GM13976 (cell line): ENCODE measurements at regions not wholly inside any gene's neighbourhood (a gene's known extent, or its start where the extent isn't known, plus 50 kb on each side); places are given as distances from the start of the nearest gene placed in this dataset.

Experiments
- DNase-seq: peaks from one replicate; pipeline ENCODE4 v3.0.0; 2012; ENCODE audit warnings: low spot score
- CTCF ChIP-seq: IDR thresholded peaks from 2 replicates; pipeline ENCODE4 v1.5.1; 2012; ENCODE audit warnings: borderline replicate concordance, mild to moderate bottlenecking; ENCODE audit not compliant: insufficient read depth; ENCODE audit errors: extremely low read depth, missing control alignments, control extremely low read depth
- in situ Hi-C: fragments of 300-500 bp; cut with MboI; formaldehyde crosslinking; loops from one replicate; pipeline ENCODE4 v1.12.0; 2022; ENCODE audit warnings: low sequenced_read_pairs, mixed read lengths, inconsistent platforms; ENCODE audit not compliant: unreplicated experiment

- in situ Hi-C loops, result no loop called here
- no peak for DNase-seq
- TF ChIP-seq CTCF, result no peak
These were observed 173.2 kb upstream of the AFDN start for GRCh38 chr6:167653561-167653960.

GRCh38 chr6:167654389-167654788 is 172.3 kb upstream of the AFDN start:
- DNase-seq, result no peak
- no peak for TF ChIP-seq CTCF
- in situ Hi-C loops, result no loop called here

- in situ Hi-C loops, result no loop called here
- DNase-seq, result no peak
- no peak for TF ChIP-seq CTCF
These were observed 171.4 kb upstream of the AFDN start for GRCh38 chr6:167655174-167655821.

GRCh38 chr6:167658106-167658505 is 168.6 kb upstream of the AFDN start:
- in situ Hi-C loops, result no loop called here
- DNase-seq, result no peak
- TF ChIP-seq CTCF, result no peak

GRCh38 chr6:167659046-167659445 is 167.7 kb upstream of the AFDN start:
- DNase-seq, result no peak
- TF ChIP-seq CTCF, result no peak
- in situ Hi-C loops, result no loop called here

- no peak for TF ChIP-seq CTCF
- DNase-seq, result no peak
- in situ Hi-C loops, result no loop called here
These were observed 166.3 kb upstream of the AFDN start for GRCh38 chr6:167660424-167660823.
